T-helper 1 cell treated with Interleukin-12 subunit alpha and Interleukin-12 subunit beta and Interleukin-4 antibody, amounts not matched to agents 30 ng/mL and 1 ng/mL, for 36 hours (primary cell): ENCODE measurements at regions not wholly inside any gene's neighbourhood (a gene's known extent, or its start where the extent isn't known, plus 50 kb on each side); places are given as distances from the start of the nearest gene placed in this dataset.

Experiments
- intact Hi-C: fragments of 100-400 bp; cut with micrococcal nuclease; formaldehyde crosslinking; loops from one replicate; pipeline ENCODE4 v1.15.1; 2024

- intact Hi-C loops = no loop called here
These were observed 87.3 kb upstream of the SEC61G start for GRCh38 chr7:54846273-54846672.

- intact Hi-C loops = no loop called here
These were observed 88.9 kb upstream of the SEC61G start for GRCh38 chr7:54847921-54848320.

- intact Hi-C loops = no loop called here
These were observed 97.8 kb upstream of the SEC61G start for GRCh38 chr7:54856856-54857255.

- intact Hi-C loops = no loop called here
These were observed 98.3 kb upstream of the SEC61G start for GRCh38 chr7:54857294-54857693.

GRCh38 chr7:54858008-54858692 lies 99.1 kb upstream of the SEC61G start:
- intact Hi-C loops = no loop called here

GRCh38 chr7:54859066-54859465 lies 100.1 kb upstream of the SEC61G start:
- intact Hi-C loops = no loop called here

GRCh38 chr7:54859545-54859944 lies 100.5 kb upstream of the SEC61G start:
- intact Hi-C loops = no loop called here

GRCh38 chr7:54860003-54860775 lies 101.2 kb upstream of the SEC61G start:
- intact Hi-C loops = no loop called here

- intact Hi-C loops = no loop called here
These were observed 101.8 kb upstream of the SEC61G start for GRCh38 chr7:54860843-54861242.

- intact Hi-C loops = no loop called here
These were observed 105.7 kb upstream of the SEC61G start for GRCh38 chr7:54864663-54865062.

- intact Hi-C loops = no loop called here
These were observed 110.5 kb upstream of the SEC61G start for GRCh38 chr7:54869523-54869922.

GRCh38 chr7:54874804-54875203 lies 115.8 kb upstream of the SEC61G start:
- intact Hi-C loops = no loop called here

- intact Hi-C loops = no loop called here
These were observed 118.7 kb upstream of the SEC61G start for GRCh38 chr7:54877683-54878082.

GRCh38 chr7:54878339-54878738 lies 119.3 kb upstream of the SEC61G start:
- intact Hi-C loops = no loop called here

- intact Hi-C loops = no loop called here
These were observed 120.8 kb upstream of the SEC61G start for GRCh38 chr7:54879776-54880175.

GRCh38 chr7:54880326-54880989 lies 121.4 kb upstream of the SEC61G start:
- intact Hi-C loops = no loop called here

- intact Hi-C loops = no loop called here
These were observed 123.0 kb upstream of the SEC61G start for GRCh38 chr7:54881816-54882520.

GRCh38 chr7:54882694-54883093 lies 123.7 kb upstream of the SEC61G start:
- intact Hi-C loops = no loop called here

- intact Hi-C loops = no loop called here
These were observed 124.6 kb upstream of the SEC61G start for GRCh38 chr7:54883576-54883975.

- intact Hi-C loops = no loop called here
These were observed 126.3 kb upstream of the SEC61G start for GRCh38 chr7:54885285-54885684.

- intact Hi-C loops = no loop called here
These were observed 129.2 kb upstream of the SEC61G start for GRCh38 chr7:54888067-54888733.
